ENCODE measurements at regions not wholly inside any gene's neighbourhood (a gene's known extent, or its start where the extent isn't known, plus 50 kb on each side); places are given as distances from the start of the nearest gene placed in this dataset.
A peak's percentile ranks its signal among the peaks of the same experiment; 100 is the strongest.

- no peak overlapping the region for H3K27ac ChIP-seq (ENCODE audit: low read length)
- H3K9me2 ChIP-seq (replicated peaks; ENCODE audit: low read length): no peaks in the 10 kb centered on the region
- H4K20me1 ChIP-seq (ENCODE audit: low read length): no peaks in the 10 kb centered on the region
- 0 out of 2 replicates have a peak overlapping the region, but pooled peaks have one; percentile 30 for H2AFZ ChIP-seq (ENCODE audit: low read length)
- intact Hi-C loops (cut with micrococcal nuclease): no loop called here
- ChIA-PET CTCF (no interaction called here), POLR2A (ENCODE audit: unreplicated experiment) (no interaction called here)
- H3K36me3 ChIP-seq (ENCODE audit: low read depth, low read length): no peaks in the 10 kb centered on the region
- peak; percentile 18 for DNase-seq
- no peak; the same call in 1 of the 2 replicates for ATAC-seq
- H3K27me3 ChIP-seq (ENCODE audit: low read length): no peaks in the 10 kb centered on the region
- no peak overlapping the region for H3K4me3 ChIP-seq (ENCODE audit: low read length)
- H3K9me3 ChIP-seq (ENCODE audit: low read length): no peaks in the 10 kb centered on the region
- TF ChIP-seq CTCF (conservative IDR thresholded peaks at IDR 0.05; ENCODE audit: low read depth, low read length) (no peak), EZH2 (IDR thresholded peaks at IDR 0.05; ENCODE audit: low read length, unreplicated experiment) (no peak), EZH2phosphoT487 (IDR thresholded peaks at IDR 0.05; ENCODE audit: borderline replicate concordance, low read length) (no peak)
- BruUV-seq (replicated peaks): no TSS peak
- no peak overlapping the region for H3K4me2 ChIP-seq (ENCODE audit: low read length)
- 0 out of 2 replicates have a peak, but pooled peaks cover 5% of the 10 kb centered on the region for H3K4me1 ChIP-seq (ENCODE audit: insufficient read depth, low read length)
- H3F3A ChIP-seq (ENCODE audit: low read length, unreplicated experiment): no peaks in the 10 kb centered on the region
- H3K9ac ChIP-seq (ENCODE audit: low read length): no peak overlapping the region
- no peaks in the 10 kb centered on the region for H3K79me2 ChIP-seq (ENCODE audit: low read length)
These were observed 421.7 kb upstream of the ZNF462 start for GRCh38 chr9:106441283-106441682.

GRCh38 chr9:106443520-106443919 lies 419.4 kb upstream of the ZNF462 start:
- DNase-seq: no peak
- no peak for TF ChIP-seq EZH2phosphoT487 (IDR thresholded peaks at IDR 0.05; ENCODE audit: borderline replicate concordance, low read length)
- TF ChIP-seq CTCF (conservative IDR thresholded peaks at IDR 0.05; ENCODE audit: low read depth, low read length): no peak
- TF ChIP-seq EZH2 (IDR thresholded peaks at IDR 0.05; ENCODE audit: low read length, unreplicated experiment): no peak
- Histone ChIP-seq H3K36me3 (ENCODE audit: low read depth, low read length) (no peaks in the 10 kb centered on the region), H2AFZ (ENCODE audit: low read length) (no peak overlapping the region), H3K4me2 (ENCODE audit: low read length) (no peak overlapping the region), H3K9ac (ENCODE audit: low read length) (no peak overlapping the region), H3K9me3 (ENCODE audit: low read length) (no peaks in the 10 kb centered on the region), H3K79me2 (ENCODE audit: low read length) (no peaks in the 10 kb centered on the region), H3K9me2 (replicated peaks; ENCODE audit: low read length) (no peaks in the 10 kb centered on the region), H3K4me3 (ENCODE audit: low read length) (no peak overlapping the region), H3K27ac (ENCODE audit: low read length) (no peak overlapping the region), H3F3A (ENCODE audit: low read length, unreplicated experiment) (no peaks in the 10 kb centered on the region), H4K20me1 (ENCODE audit: low read length) (no peaks in the 10 kb centered on the region), H3K4me1 (ENCODE audit: insufficient read depth, low read length) (0 out of 2 replicates have a peak, but pooled peaks cover 5% of the 10 kb centered on the region), H3K27me3 (ENCODE audit: low read length) (no peaks in the 10 kb centered on the region)
- ChIA-PET CTCF (no interaction called here), POLR2A (ENCODE audit: unreplicated experiment) (no interaction called here)
- no peak for ATAC-seq
- no TSS peak for BruUV-seq (replicated peaks)
- intact Hi-C loops (cut with micrococcal nuclease): no loop called here

- H3K4me3 ChIP-seq (ENCODE audit: low read length): no peak overlapping the region
- ATAC-seq: no peak
- no peak for DNase-seq
These were observed 417.9 kb upstream of the ZNF462 start for GRCh38 chr9:106445107-106445506.

More at GRCh38 chr9:106445107-106445506, 417.9 kb upstream of the ZNF462 start:
- no peaks in the 10 kb centered on the region for H3K4me1 ChIP-seq (ENCODE audit: insufficient read depth, low read length)
- H3K27me3 ChIP-seq (ENCODE audit: low read length): no peaks in the 10 kb centered on the region
- H3K4me2 ChIP-seq (ENCODE audit: low read length): no peak overlapping the region
- no peak overlapping the region for H3K9ac ChIP-seq (ENCODE audit: low read length)
- H3K79me2 ChIP-seq (ENCODE audit: low read length): no peaks in the 10 kb centered on the region
- ChIA-PET POLR2A (ENCODE audit: unreplicated experiment) (no interaction called here), CTCF (no interaction called here)
- intact Hi-C loops (cut with micrococcal nuclease): no loop called here
- no peaks in the 10 kb centered on the region for H3F3A ChIP-seq (ENCODE audit: low read length, unreplicated experiment)
- no peaks in the 10 kb centered on the region for H4K20me1 ChIP-seq (ENCODE audit: low read length)
- H3K9me2 ChIP-seq (replicated peaks; ENCODE audit: low read length): no peaks in the 10 kb centered on the region
- BruUV-seq (replicated peaks): no TSS peak
- no peaks in the 10 kb centered on the region for H3K36me3 ChIP-seq (ENCODE audit: low read depth, low read length)
- H3K27ac ChIP-seq (ENCODE audit: low read length): no peak overlapping the region
- no peak for TF ChIP-seq EZH2 (IDR thresholded peaks at IDR 0.05; ENCODE audit: low read length, unreplicated experiment)
- no peak for TF ChIP-seq CTCF (conservative IDR thresholded peaks at IDR 0.05; ENCODE audit: low read depth, low read length)
- no peak for TF ChIP-seq EZH2phosphoT487 (IDR thresholded peaks at IDR 0.05; ENCODE audit: borderline replicate concordance, low read length)
- no peak overlapping the region for H2AFZ ChIP-seq (ENCODE audit: low read length)
- no peaks in the 10 kb centered on the region for H3K9me3 ChIP-seq (ENCODE audit: low read length)
